ENCODE measurements at regions not wholly inside any gene's neighbourhood (a gene's known extent, or its start where the extent isn't known, plus 50 kb on each side); places are given as distances from the start of the nearest gene placed in this dataset.

- no peak overlapping the region for H3K23ac ChIP-seq (ENCODE audit: insufficient read length)
- no peak overlapping the region for H2AFZ ChIP-seq (ENCODE audit: low read length)
- H3K14ac ChIP-seq (ENCODE audit: insufficient read length), result no peak overlapping the region
- CTCF ChIA-PET (ENCODE audit: partially characterized antibody), result interaction anchor here (1.2 kb wide), 1 partner anchor 56 kb away, joined by 3 read pairs; no protein-coding TSS in a partner anchor
- no peak overlapping the region for H3K4ac ChIP-seq (replicated peaks; ENCODE audit: insufficient read length, low read depth, low read length)
- H3K4me2 ChIP-seq (ENCODE audit: insufficient read depth in 1 of 2, low read depth in 2 of 2, low read length in 2 of 2), result no peak overlapping the region
- DNase-seq (ENCODE audit: low read depth in 1 of 2, low spot score in 2 of 2) (no peak), FAIRE-seq (no peak)
- no peak overlapping the region for H2BK15ac ChIP-seq (ENCODE audit: low read length)
- no peak overlapping the region for H2BK5ac ChIP-seq (ENCODE audit: low read depth, low read length)
- no peak overlapping the region for H3K27ac ChIP-seq (ENCODE audit: low read depth, low read length)
- no peak overlapping the region for H2BK20ac ChIP-seq (ENCODE audit: low read length)
- H3K79me1 ChIP-seq (ENCODE audit: low read depth, low read length), result no peaks in the 10 kb centered on the region
- no peaks in the 10 kb centered on the region for H3K79me2 ChIP-seq (ENCODE audit: control insufficient read depth in 1 of 2, insufficient read depth in 2 of 2, low read length in 2 of 2)
- H4K91ac ChIP-seq (replicated peaks; ENCODE audit: insufficient read length, low read length), result no peak overlapping the region
- H3K27me3 ChIP-seq (replicated peaks in 1 of 4; ENCODE audit: control insufficient read depth in 3 of 4, extremely low read depth in 1 of 4, insufficient read depth in 3 of 4, low read length in 3 of 4), result no peaks in the 10 kb centered on the region
- H4K5ac ChIP-seq (ENCODE audit: insufficient read length, low read depth, low read length), result no peak overlapping the region
- no peak overlapping the region for H3K9ac ChIP-seq (replicated peaks in 1 of 4; ENCODE audit: extremely low read depth in 1 of 4, low read depth in 3 of 4, low read length in 3 of 4)
- no peaks in the 10 kb centered on the region for H3K9me3 ChIP-seq (ENCODE audit: insufficient read depth in 2 of 2, low read depth in 1 of 2, low read length in 1 of 2)
- 86% methylated on average over 5 of the region's 5 CpGs; no CpG with 5 or more reads in 1 of the 2 experiments for WGBS, 2 experiments (ENCODE audit: extremely low coverage in 1 of 2, insufficient coverage in 1 of 2, insufficient read length in 1 of 2, insufficient replicate concordance in 2 of 2, low coverage in 1 of 2, low lambda C conversion rate in 2 of 2, missing lambda C conversion rate in 1 of 2)
- H2BK12ac ChIP-seq (ENCODE audit: low read depth, low read length), result no peak overlapping the region
- H3K23me2 ChIP-seq (ENCODE audit: low read depth, low read length), result no peaks in the 10 kb centered on the region
- no peak for TF ChIP-seq SAP30 (IDR thresholded peaks at IDR 0.05; ENCODE audit: insufficient read depth, insufficient replicate concordance, low read length)
- TF ChIP-seq TCF12 (IDR thresholded peaks at IDR 0.05; ENCODE audit: low read depth, low read length), result no peak
- no peak for TF ChIP-seq FOSL1 (IDR thresholded peaks at IDR 0.05; ENCODE audit: insufficient read depth, low read depth, low read length)
- no peak for TF ChIP-seq ASH2L (IDR thresholded peaks at IDR 0.05; ENCODE audit: low read length)
- no peak for TF ChIP-seq SRF (IDR thresholded peaks at IDR 0.05; ENCODE audit: low read depth, low read length)
- TF ChIP-seq MAX (IDR thresholded peaks at IDR 0.05), result no peak
- no peak for TF ChIP-seq CREB1 (IDR thresholded peaks at IDR 0.05)
- TF ChIP-seq CBX8 (IDR thresholded peaks at IDR 0.05; ENCODE audit: borderline replicate concordance, low read depth, low read length), result no peak
- TF ChIP-seq POLR2A (IDR thresholded peaks at IDR 0.05; ENCODE audit: control extremely low read depth in 1 of 2, low read depth in 2 of 2, low read length in 2 of 2), result no peak
- no peak for TF ChIP-seq CTBP2 (IDR thresholded peaks at IDR 0.05; ENCODE audit: borderline replicate concordance, insufficient read depth, insufficient read length, low read length)
- TF ChIP-seq POLR2AphosphoS5 (IDR thresholded peaks at IDR 0.05; ENCODE audit: low read depth, low read length), result no peak
- no peak for TF ChIP-seq SP2 (IDR thresholded peaks at IDR 0.05; ENCODE audit: low read length)
- no peak for TF ChIP-seq EP300 (IDR thresholded peaks at IDR 0.05; ENCODE audit: borderline replicate concordance in 1 of 2, low read depth in 2 of 2, low read length in 2 of 2)
- no peak for TF ChIP-seq SIN3A (conservative IDR thresholded peaks at IDR 0.05 in 1 of 2, IDR thresholded peaks at IDR 0.05 in 1 of 2; ENCODE audit: low read depth in 1 of 2, low read length in 2 of 2)
- TF ChIP-seq CHD1 (IDR thresholded peaks at IDR 0.05; ENCODE audit: low read depth, low read length), result no peak
- POLR2A ChIA-PET (ENCODE audit: partially characterized antibody), result no interaction called here
- H3K36me3 ChIP-seq (ENCODE audit: control insufficient read depth in 2 of 4, insufficient read depth in 4 of 4, low read length in 3 of 4), result no peaks in the 10 kb centered on the region
- no peak overlapping the region for H3K4me3 ChIP-seq (ENCODE audit: extremely low read depth in 1 of 4, insufficient read depth in 2 of 4, low read depth in 3 of 4, low read length in 4 of 4)
- no peaks in the 10 kb centered on the region for H4K20me1 ChIP-seq (replicated peaks in 1 of 2; ENCODE audit: control insufficient read depth in 1 of 2, insufficient read depth in 2 of 2, low read length in 2 of 2)
- H2BK120ac ChIP-seq (replicated peaks; ENCODE audit: low read depth, low read length), result no peak overlapping the region
- H2AK5ac ChIP-seq (ENCODE audit: low read depth, low read length), result no peak overlapping the region
- H3K56ac ChIP-seq (replicated peaks; ENCODE audit: insufficient read length, low read depth, low read length), result no peak overlapping the region
- H3K4me1 ChIP-seq (replicated peaks in 1 of 4; ENCODE audit: control insufficient read depth in 3 of 4, insufficient read depth in 4 of 4, low read length in 3 of 4), result no peaks in the 10 kb centered on the region
- H4K8ac ChIP-seq (ENCODE audit: extremely low read depth, insufficient read depth, low read length), result no peak overlapping the region
- no peak overlapping the region for H3K18ac ChIP-seq (ENCODE audit: extremely low read depth, low read length)
Observed at GRCh38 chr10:123294109-123294508, 139.9 kb downstream of the BUB3 start.

Data from H1 (cell line).